Activated CD4-positive, alpha-beta T cell treated with anti-CD3 and anti-CD28 coated beads for 36 hours (primary cell): ENCODE measurements at regions not wholly inside any gene's neighbourhood (a gene's known extent, or its start where the extent isn't known, plus 50 kb on each side); places are given as distances from the start of the nearest gene placed in this dataset.
"Not testable (repeated sequence)": the region's sequence is repeated elsewhere in the genome, so short reads cannot be mapped to it uniquely, and the experiment has no call there.

ENCODE experiments used
- ATAC-seq: fragments of 200-7000 bp; cut with Tn5 transposase; one replicate; pipeline ENCODE4 v1.10.0; 2021; ENCODE audit warnings: mild to moderate bottlenecking, moderate library complexity
- CTCF ChIA-PET: fragments of 350-600 bp; sonication (Branson Sonifier 250); formaldehyde crosslinking; loops from one replicate; lab custom pipeline; 2021; ENCODE audit warnings: antibody characterized with exemption; lab: Charles Lee
- POLR2A ChIA-PET: fragments of 350-600 bp; sonication (Branson Sonifier 250); formaldehyde crosslinking; loops from one replicate; lab custom pipeline; 2021; ENCODE audit warnings: antibody characterized with exemption, inconsistent platforms; lab: Charles Lee
- DNase-seq: peaks from one replicate; pipeline ENCODE4 v3.0.0-alpha.2; 2020
- H3K27ac Mint-ChIP-seq: one replicate; pipeline ENCODE4 v1.8.0; 2021; ENCODE audit warnings: mixed read lengths
- H3K27me3 Mint-ChIP-seq: one replicate; pipeline ENCODE4 v1.8.0; 2021; ENCODE audit warnings: mixed read lengths
- H3K36me3 Mint-ChIP-seq: one replicate; pipeline ENCODE4 v1.8.0; 2021; ENCODE audit warnings: low read depth, mixed read lengths
- H3K4me1 Mint-ChIP-seq: one replicate; pipeline ENCODE4 v1.8.0; 2021; ENCODE audit warnings: mixed read lengths
- H3K4me3 Mint-ChIP-seq: one replicate; pipeline ENCODE4 v1.8.0; 2021; ENCODE audit warnings: mild to moderate bottlenecking, moderate library complexity, mixed read lengths
- H3K9me3 Mint-ChIP-seq: one replicate; pipeline ENCODE4 v1.8.0; 2021; ENCODE audit warnings: low read depth, mixed read lengths
- intact Hi-C, 2 experiments: fragments of 100-400 bp; cut with DNase I in 1 of 2; cut with micrococcal nuclease in 1 of 2; formaldehyde crosslinking; loops; one replicate each; pipeline versions ENCODE4 v1.14.2 to v1.15.1; 2022 to 2024; cut with DNase I, micrococcal nuclease

GRCh38 chr13:90329641-90330040 lies 1017.8 kb upstream of the MIR17HG start:
- DNase-seq (no peak), ATAC-seq (no peak)
- H3K4me3 Mint-ChIP-seq = no peak overlapping the region
- H3K9me3 Mint-ChIP-seq = peaks cover 4% of the 10 kb centered on the region
- ChIA-PET POLR2A (no interaction called here), CTCF (interaction anchor here (0.7 kb wide), 2 partner anchors 11 to 80 kb away, joined by 3 to 5 read pairs; no protein-coding TSS in a partner anchor)
- no peaks in the 10 kb centered on the region for H3K27me3 Mint-ChIP-seq
- no peaks in the 10 kb centered on the region for H3K4me1 Mint-ChIP-seq
- intact Hi-C loops = no loop called here
- no peak overlapping the region for H3K27ac Mint-ChIP-seq
- H3K36me3 Mint-ChIP-seq = no peaks in the 10 kb centered on the region

DNA sequence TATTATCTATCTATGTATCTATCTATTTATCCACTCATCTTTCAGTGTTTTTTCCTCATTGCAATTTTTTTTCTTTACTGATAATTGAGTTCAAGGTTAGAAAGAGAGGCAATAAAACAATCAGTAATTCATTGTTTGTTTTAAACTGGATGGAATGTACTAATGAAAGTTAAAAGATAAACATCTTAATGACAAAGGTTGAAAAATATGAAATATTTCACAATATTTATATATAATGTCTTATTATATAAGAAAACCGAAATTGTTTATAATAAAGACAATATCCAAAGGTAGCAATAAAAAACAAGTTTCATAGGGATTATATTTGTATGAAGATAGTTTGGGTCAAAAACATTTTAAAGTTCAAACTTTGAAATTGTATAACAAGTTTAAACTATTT lies 1015.5 kb upstream of the MIR17HG start:
- ChIA-PET CTCF (no interaction called here), POLR2A (no interaction called here)
- Mint-ChIP-seq H3K36me3 (no peaks in the 10 kb centered on the region), H3K27me3 (no peaks in the 10 kb centered on the region), H3K27ac (no peak overlapping the region), H3K9me3 (peaks cover 5% of the 10 kb centered on the region), H3K4me3 (no peak overlapping the region), H3K4me1 (no peaks in the 10 kb centered on the region)
- DNase-seq (no peak), ATAC-seq (no peak)
- intact Hi-C loops = no loop called here

DNA sequence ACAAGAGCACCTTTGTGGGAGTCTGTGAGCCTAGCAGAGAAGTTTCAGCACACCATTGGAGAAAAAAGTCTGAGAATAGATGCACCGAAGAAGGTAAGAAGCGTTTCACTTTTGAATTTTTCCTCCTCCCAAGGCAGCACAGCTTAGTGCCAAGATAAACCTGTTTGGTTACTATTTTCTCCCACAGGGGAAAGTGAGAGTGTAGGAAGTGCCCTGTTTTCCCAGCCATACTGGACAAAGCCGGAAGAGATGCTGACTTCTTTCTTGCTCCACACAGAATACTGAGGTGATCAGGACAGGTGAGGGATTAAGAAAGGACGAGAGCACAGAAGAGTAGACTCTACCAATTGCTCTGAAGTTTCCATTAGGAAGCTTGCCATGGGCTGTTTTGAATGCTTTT lies 1011.0 kb upstream of the MIR17HG start:
- ChIA-PET CTCF (interaction anchor here (0.7 kb wide), 1 partner anchor 199 kb away, joined by 3 read pairs; no protein-coding TSS in a partner anchor), POLR2A (no interaction called here)
- Mint-ChIP-seq H3K4me1 (no peaks in the 10 kb centered on the region), H3K4me3 (no peak overlapping the region), H3K36me3 (no peaks in the 10 kb centered on the region), H3K9me3 (peaks cover 4% of the 10 kb centered on the region), H3K27ac (no peak overlapping the region), H3K27me3 (no peaks in the 10 kb centered on the region)
- DNase-seq (no peak), ATAC-seq (no peak)
- intact Hi-C loops = no loop called here

GRCh38 chr13:90341348-90341747 lies 1006.1 kb upstream of the MIR17HG start:
- DNase-seq, H3K4me1 Mint-ChIP-seq, CTCF ChIA-PET, ATAC-seq, H3K4me3 Mint-ChIP-seq, H3K36me3 Mint-ChIP-seq, H3K27ac Mint-ChIP-seq, intact Hi-C loops, POLR2A ChIA-PET, H3K27me3 Mint-ChIP-seq, H3K9me3 Mint-ChIP-seq: not testable (repeated sequence)

- POLR2A ChIA-PET, H3K36me3 Mint-ChIP-seq, CTCF ChIA-PET, ATAC-seq, H3K9me3 Mint-ChIP-seq, H3K4me1 Mint-ChIP-seq, H3K4me3 Mint-ChIP-seq, DNase-seq, intact Hi-C loops, H3K27me3 Mint-ChIP-seq, H3K27ac Mint-ChIP-seq: not testable (repeated sequence)
Measured at GRCh38 chr13:90348477-90349136, 998.9 kb upstream of the MIR17HG start.

DNA sequence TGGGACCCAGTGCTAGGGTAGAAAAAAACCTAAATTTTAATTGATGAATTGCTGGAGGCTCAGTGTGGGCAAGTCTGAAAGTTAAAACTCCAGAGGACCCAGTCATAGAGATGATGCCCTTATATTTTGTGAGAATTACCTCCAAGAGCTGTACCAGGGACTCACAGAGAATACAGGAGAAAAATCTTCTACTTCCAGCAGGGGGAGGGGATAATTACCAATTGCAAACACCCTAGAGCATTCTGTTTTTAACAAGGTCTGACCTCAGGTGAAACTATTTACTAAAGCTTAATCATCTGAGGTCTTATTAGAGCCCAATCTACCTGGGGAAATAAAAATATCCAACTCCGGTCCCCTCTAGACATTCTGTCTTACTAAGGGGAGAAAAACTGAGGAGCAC lies 994.7 kb upstream of the MIR17HG start:
- Mint-ChIP-seq H3K4me1 (no peaks in the 10 kb centered on the region), H3K27me3 (no peaks in the 10 kb centered on the region), H3K27ac (no peak overlapping the region), H3K4me3 (no peak overlapping the region), H3K9me3 (peaks cover 7% of the 10 kb centered on the region), H3K36me3 (no peaks in the 10 kb centered on the region)
- ChIA-PET POLR2A (no interaction called here), CTCF (no interaction called here)
- no peak for DNase-seq
- ATAC-seq = no peak
- intact Hi-C loops = no loop called here

- Mint-ChIP-seq H3K27me3 (no peaks in the 10 kb centered on the region), H3K4me3 (no peak overlapping the region), H3K9me3 (peaks cover 11% of the 10 kb centered on the region), H3K36me3 (no peaks in the 10 kb centered on the region), H3K27ac (no peak overlapping the region), H3K4me1 (no peaks in the 10 kb centered on the region)
- DNase-seq (no peak), ATAC-seq (no peak)
- ChIA-PET POLR2A (no interaction called here), CTCF (no interaction called here)
- intact Hi-C loops = no loop called here
Measured at GRCh38 chr13:90355162-90355751, 992.2 kb upstream of the MIR17HG start.

GRCh38 chr13:90360785-90361184 lies 986.7 kb upstream of the MIR17HG start:
- Mint-ChIP-seq H3K4me1 (no peaks in the 10 kb centered on the region), H3K27ac (no peak overlapping the region), H3K4me3 (no peak overlapping the region), H3K27me3 (no peaks in the 10 kb centered on the region), H3K36me3 (no peaks in the 10 kb centered on the region), H3K9me3 (peaks cover 12% of the 10 kb centered on the region)
- no peak for DNase-seq
- intact Hi-C loops = no loop called here
- ChIA-PET POLR2A (no interaction called here), CTCF (no interaction called here)
- no peak for ATAC-seq

- Mint-ChIP-seq H3K9me3 (peaks cover 14% of the 10 kb centered on the region), H3K27me3 (no peaks in the 10 kb centered on the region), H3K36me3 (no peaks in the 10 kb centered on the region), H3K4me1 (no peaks in the 10 kb centered on the region), H3K4me3 (no peak overlapping the region), H3K27ac (no peak overlapping the region)
- ChIA-PET POLR2A (no interaction called here), CTCF (no interaction called here)
- ATAC-seq (no peak), DNase-seq (no peak)
- intact Hi-C loops = no loop called here
Measured at GRCh38 chr13:90362707-90363106, 984.8 kb upstream of the MIR17HG start.

- intact Hi-C loops = no loop called here
- ChIA-PET POLR2A (no interaction called here), CTCF (no interaction called here)
- Mint-ChIP-seq H3K4me1 (no peaks in the 10 kb centered on the region), H3K27me3 (no peaks in the 10 kb centered on the region), H3K27ac (no peak overlapping the region), H3K36me3 (no peaks in the 10 kb centered on the region), H3K9me3 (peaks cover 12% of the 10 kb centered on the region), H3K4me3 (no peak overlapping the region)
- no peak for DNase-seq
- ATAC-seq = no peak
Measured at GRCh38 chr13:90365130-90365529, 982.4 kb upstream of the MIR17HG start.

- no peak overlapping the region for H3K27ac Mint-ChIP-seq
- peaks cover 8% of the 10 kb centered on the region for H3K9me3 Mint-ChIP-seq
- CTCF ChIA-PET = interaction anchor here (0.6 kb wide), 1 partner anchor 24 kb away, joined by 3 read pairs; no protein-coding TSS in a partner anchor
- no peaks in the 10 kb centered on the region for H3K36me3 Mint-ChIP-seq
- ATAC-seq (no peak), DNase-seq (no peak)
- H3K27me3 Mint-ChIP-seq = no peaks in the 10 kb centered on the region
- POLR2A ChIA-PET = no interaction called here
- no peak overlapping the region for H3K4me3 Mint-ChIP-seq
- intact Hi-C loops = no loop called here
- no peaks in the 10 kb centered on the region for H3K4me1 Mint-ChIP-seq
Measured at GRCh38 chr13:90374168-90374567, 973.3 kb upstream of the MIR17HG start.

GRCh38 chr13:90375851-90376250 lies 971.6 kb upstream of the MIR17HG start:
- DNase-seq (no peak), ATAC-seq (no peak)
- H3K36me3 Mint-ChIP-seq = no peaks in the 10 kb centered on the region
- intact Hi-C loops = no loop called here
- peaks cover 9% of the 10 kb centered on the region for H3K9me3 Mint-ChIP-seq
- ChIA-PET CTCF (no interaction called here), POLR2A (no interaction called here)
- H3K4me1 Mint-ChIP-seq = no peaks in the 10 kb centered on the region
- no peak overlapping the region for H3K27ac Mint-ChIP-seq
- no peak overlapping the region for H3K4me3 Mint-ChIP-seq
- no peaks in the 10 kb centered on the region for H3K27me3 Mint-ChIP-seq
